ENCODE measurements at regions not wholly inside any gene's neighbourhood (a gene's known extent, or its start where the extent isn't known, plus 50 kb on each side); places are given as distances from the start of the nearest gene placed in this dataset.

DNA sequence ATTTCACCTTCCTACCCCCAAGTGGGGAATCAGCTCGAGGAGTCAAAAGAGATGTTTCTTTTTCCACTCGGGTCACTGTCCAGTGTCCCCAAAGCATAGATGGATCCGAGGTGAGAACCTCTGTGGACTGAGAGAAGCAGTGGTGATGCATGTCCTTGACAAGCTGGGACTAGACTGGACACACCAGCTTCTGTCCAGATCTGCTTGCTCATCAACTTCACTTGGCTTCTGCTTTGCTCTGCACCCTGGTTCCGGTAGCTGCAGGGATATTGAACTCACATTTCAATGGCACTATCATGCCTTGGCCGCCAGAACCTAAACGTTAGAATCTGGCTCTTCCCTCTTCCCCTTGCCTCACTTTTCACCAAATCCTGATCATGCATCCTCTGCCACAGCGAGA lies 50.3 kb upstream of the CXCL12 start:
- Histone ChIP-seq H3K36me3 (ENCODE audit: insufficient read depth, low read length) (no peaks in the 10 kb centered on the region), H3K4me1 (ENCODE audit: insufficient read depth, low read length) (no peaks in the 10 kb centered on the region), H3K9me3 (ENCODE audit: low read length) (no peaks in the 10 kb centered on the region), H3K4me3 (ENCODE audit: low read length) (no peak overlapping the region), H3K27me3 (ENCODE audit: insufficient read depth, low read length, poor library complexity, severe bottlenecking) (peaks cover 3% of the 10 kb centered on the region), H3K27ac (ENCODE audit: low read depth, low read length) (no peak overlapping the region)
- DNase-seq, result no peak
- H3K4me3 Mint-ChIP-seq, result no peak overlapping the region
- ChIA-PET CTCF (no interaction called here), POLR2A (no interaction called here)
- H3K27me3 Mint-ChIP-seq, result peaks cover 11 to 13% of the 10 kb centered on the region in 2 donors
- peaks cover 0 to 9% (median 0%) of the 10 kb centered on the region in 3 donors for H3K36me3 Mint-ChIP-seq
- peaks cover 12 to 26% (median 18%) of the 10 kb centered on the region in 5 donors for H3K9me3 Mint-ChIP-seq
- H3K27ac Mint-ChIP-seq, result no peak overlapping the region
- no peaks in the 10 kb centered on the region for H3K4me1 Mint-ChIP-seq

DNA sequence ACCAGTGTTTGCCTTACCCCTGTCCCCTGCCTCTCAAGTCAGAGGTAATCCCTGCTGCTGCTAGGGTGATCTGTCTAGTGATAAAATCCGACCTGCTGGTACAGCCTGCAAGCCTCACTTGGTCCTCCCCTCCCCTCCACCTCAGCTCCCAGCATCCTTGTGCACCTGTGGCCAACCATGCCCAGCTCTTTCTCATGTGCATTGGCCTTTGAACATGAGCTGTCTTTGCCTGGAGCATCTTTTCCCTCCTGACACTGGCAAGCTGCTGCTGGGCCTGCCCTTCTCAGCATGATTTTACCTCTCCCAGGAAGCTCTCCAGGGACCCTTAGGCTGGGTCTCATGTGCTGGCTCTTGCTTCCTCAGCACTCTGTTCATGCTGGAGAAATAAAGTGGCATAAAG lies 51.3 kb upstream of the CXCL12 start:
- ChIA-PET POLR2A (no interaction called here), CTCF (interaction anchor here (1.2 kb wide), 1 partner anchor 22 kb away, joined by 3 read pairs; no protein-coding TSS in a partner anchor)
- H3K9me3 Mint-ChIP-seq, result peaks cover 7 to 22% (median 18%) of the 10 kb centered on the region in 5 donors
- Histone ChIP-seq H3K4me1 (ENCODE audit: insufficient read depth, low read length) (no peaks in the 10 kb centered on the region), H3K27me3 (ENCODE audit: insufficient read depth, low read length, poor library complexity, severe bottlenecking) (peaks cover 3% of the 10 kb centered on the region), H3K27ac (ENCODE audit: low read depth, low read length) (no peak overlapping the region), H3K36me3 (ENCODE audit: insufficient read depth, low read length) (no peaks in the 10 kb centered on the region), H3K9me3 (ENCODE audit: low read length) (no peaks in the 10 kb centered on the region), H3K4me3 (ENCODE audit: low read length) (no peak overlapping the region)
- H3K36me3 Mint-ChIP-seq, result peaks cover 0 to 9% (median 0%) of the 10 kb centered on the region in 3 donors
- H3K27ac Mint-ChIP-seq, result no peak overlapping the region
- H3K4me1 Mint-ChIP-seq, result no peaks in the 10 kb centered on the region
- H3K27me3 Mint-ChIP-seq, result peaks cover 11 to 16% of the 10 kb centered on the region in 2 donors
- no peak overlapping the region for H3K4me3 Mint-ChIP-seq
- DNase-seq, result no peak

- H3K4me3 Mint-ChIP-seq, result no peak overlapping the region
- H3K4me1 Mint-ChIP-seq, result no peaks in the 10 kb centered on the region
- peaks cover 0 to 9% (median 0%) of the 10 kb centered on the region in 3 donors for H3K36me3 Mint-ChIP-seq
- no peak overlapping the region for H3K27ac Mint-ChIP-seq
- peaks cover 3% of the 10 kb centered on the region for H3K27me3 ChIP-seq (ENCODE audit: insufficient read depth, low read length, poor library complexity, severe bottlenecking)
- CTCF ChIA-PET, result no interaction called here
- POLR2A ChIA-PET, result no interaction called here
- no peak overlapping the region for H3K4me3 ChIP-seq (ENCODE audit: low read length)
- H3K4me1 ChIP-seq (ENCODE audit: insufficient read depth, low read length), result no peaks in the 10 kb centered on the region
- peaks cover 11 to 16% of the 10 kb centered on the region in 2 donors for H3K27me3 Mint-ChIP-seq
- H3K9me3 ChIP-seq (ENCODE audit: low read length), result no peaks in the 10 kb centered on the region
- no peaks in the 10 kb centered on the region for H3K36me3 ChIP-seq (ENCODE audit: insufficient read depth, low read length)
- no peak for DNase-seq
- peaks cover 7 to 18% (median 14%) of the 10 kb centered on the region in 5 donors for H3K9me3 Mint-ChIP-seq
- no peak overlapping the region for H3K27ac ChIP-seq (ENCODE audit: low read depth, low read length)
These were observed 53.1 kb upstream of the CXCL12 start for GRCh38 chr10:44437840-44438511.

DNA sequence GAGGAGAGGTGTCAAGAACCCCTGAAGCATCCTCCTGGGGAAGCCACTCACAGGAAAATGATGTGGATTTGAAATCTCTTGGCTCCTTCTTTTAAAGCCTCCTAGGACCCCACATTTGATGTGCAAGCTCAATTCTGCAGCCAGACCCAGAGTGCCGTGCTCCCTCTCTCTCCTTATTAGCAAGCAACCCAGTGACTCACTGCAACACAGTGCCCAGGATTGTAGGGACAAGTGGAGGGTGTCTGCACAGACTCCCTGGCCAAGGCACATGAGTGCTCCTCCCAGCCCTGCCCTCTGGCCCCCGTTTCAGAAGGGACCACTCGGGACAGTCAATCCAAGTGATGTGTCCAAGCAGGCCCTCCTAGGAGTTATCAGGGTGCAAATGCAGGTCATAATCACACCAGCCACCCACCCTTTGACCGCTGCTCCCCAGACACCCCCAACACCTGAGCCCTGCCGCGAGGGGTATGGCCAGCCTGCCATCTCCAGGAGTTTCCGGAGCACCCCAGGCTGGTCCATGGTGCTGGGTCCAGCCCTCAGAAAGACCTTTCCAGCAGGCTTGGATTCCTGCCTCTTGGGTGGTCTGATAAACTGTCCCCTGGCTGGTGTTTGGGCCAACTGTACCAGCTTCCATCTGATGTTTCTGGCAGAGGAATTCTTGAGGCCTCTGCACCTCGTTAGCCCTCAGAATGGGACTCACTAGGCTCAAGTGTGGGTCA lies 54.5 kb upstream of the CXCL12 start:
- no peak for DNase-seq
- Mint-ChIP-seq H3K4me3 (no peak overlapping the region), H3K27ac (no peak overlapping the region), H3K36me3 (peaks cover 0 to 9% (median 0%) of the 10 kb centered on the region in 3 donors), H3K9me3 (peaks cover 0 to 13% (median 9%) of the 10 kb centered on the region in 5 donors), H3K27me3 (peaks cover 9 to 16% of the 10 kb centered on the region in 2 donors), H3K4me1 (no peaks in the 10 kb centered on the region)
- CTCF ChIA-PET, result no interaction called here
- Histone ChIP-seq H3K4me1 (ENCODE audit: insufficient read depth, low read length) (no peaks in the 10 kb centered on the region), H3K27me3 (ENCODE audit: insufficient read depth, low read length, poor library complexity, severe bottlenecking) (peaks cover 3% of the 10 kb centered on the region), H3K4me3 (ENCODE audit: low read length) (no peak overlapping the region), H3K36me3 (ENCODE audit: insufficient read depth, low read length) (no peaks in the 10 kb centered on the region), H3K27ac (ENCODE audit: low read depth, low read length) (no peak overlapping the region), H3K9me3 (ENCODE audit: low read length) (no peaks in the 10 kb centered on the region)
- POLR2A ChIA-PET, result no interaction called here

DNA sequence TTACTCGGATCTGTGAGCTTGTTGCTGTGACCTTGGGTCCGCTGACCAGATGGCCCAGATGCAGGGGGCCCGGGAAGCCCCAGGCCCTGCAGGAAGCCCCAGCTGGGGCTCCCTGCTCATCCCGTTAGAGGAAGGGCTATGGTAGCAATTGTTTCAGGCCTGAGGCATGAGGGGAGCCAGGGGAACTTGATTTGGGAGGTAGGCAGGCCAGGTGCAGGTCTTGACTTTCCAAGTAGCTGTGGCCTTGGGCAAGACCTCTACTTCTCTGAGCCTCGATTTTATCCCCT lies 55.0 kb upstream of the CXCL12 start:
- H3K4me1 Mint-ChIP-seq, result no peaks in the 10 kb centered on the region
- H3K36me3 Mint-ChIP-seq, result peaks cover 0 to 9% (median 0%) of the 10 kb centered on the region in 3 donors
- ChIA-PET CTCF (no interaction called here), POLR2A (no interaction called here)
- H3K27ac ChIP-seq (ENCODE audit: low read depth, low read length), result no peak overlapping the region
- no peaks in the 10 kb centered on the region for H3K4me1 ChIP-seq (ENCODE audit: insufficient read depth, low read length)
- H3K27me3 ChIP-seq (ENCODE audit: insufficient read depth, low read length, poor library complexity, severe bottlenecking), result peaks cover 3% of the 10 kb centered on the region
- H3K27ac Mint-ChIP-seq, result no peak overlapping the region
- H3K9me3 Mint-ChIP-seq, result peaks cover 0 to 16% (median 9%) of the 10 kb centered on the region in 5 donors
- H3K27me3 Mint-ChIP-seq, result peaks cover 9 to 16% of the 10 kb centered on the region in 2 donors
- no peak for DNase-seq
- no peak overlapping the region for H3K4me3 ChIP-seq (ENCODE audit: low read length)
- H3K4me3 Mint-ChIP-seq, result no peak overlapping the region
- no peaks in the 10 kb centered on the region for H3K36me3 ChIP-seq (ENCODE audit: insufficient read depth, low read length)
- no peaks in the 10 kb centered on the region for H3K9me3 ChIP-seq (ENCODE audit: low read length)

DNA sequence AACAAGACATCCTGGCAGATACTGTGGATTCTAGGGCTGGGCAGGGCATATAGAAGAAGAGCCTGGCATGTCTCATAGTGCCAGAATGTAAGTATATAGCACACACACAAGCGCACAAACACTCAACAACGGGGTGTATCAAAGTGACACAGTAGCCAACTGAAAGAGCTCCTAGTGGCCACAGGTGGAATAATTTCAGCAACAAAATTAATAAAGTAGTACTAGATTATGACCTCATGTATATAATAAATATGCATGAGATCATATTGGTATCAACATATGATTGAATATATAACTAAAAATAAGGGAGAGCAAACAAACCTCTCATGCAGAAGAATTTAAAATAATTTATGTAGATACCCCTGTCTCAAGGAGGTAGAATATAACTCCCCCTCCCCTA lies 72.4 kb upstream of the CXCL12 start:
- Histone ChIP-seq H3K9me3 (ENCODE audit: low read length) (no peaks in the 10 kb centered on the region), H3K36me3 (ENCODE audit: insufficient read depth, low read length) (no peaks in the 10 kb centered on the region), H3K27ac (ENCODE audit: low read depth, low read length) (no peak overlapping the region), H3K4me3 (ENCODE audit: low read length) (no peak overlapping the region), H3K27me3 (ENCODE audit: insufficient read depth, low read length, poor library complexity, severe bottlenecking) (no peaks in the 10 kb centered on the region), H3K4me1 (ENCODE audit: insufficient read depth, low read length) (no peaks in the 10 kb centered on the region)
- no peak overlapping the region for H3K4me3 Mint-ChIP-seq
- H3K36me3 Mint-ChIP-seq, result no peaks in the 10 kb centered on the region
- H3K4me1 Mint-ChIP-seq, result no peaks in the 10 kb centered on the region
- H3K27ac Mint-ChIP-seq, result no peak overlapping the region
- no peak for DNase-seq
- H3K27me3 Mint-ChIP-seq, result peaks cover 0 to 11% of the 10 kb centered on the region in 2 donors
- CTCF ChIA-PET, result interaction anchor here (1.0 kb wide), 1 partner anchor 20 kb away, joined by 3 read pairs; no protein-coding TSS in a partner anchor
- H3K9me3 Mint-ChIP-seq, result peaks cover 0 to 10% (median 4%) of the 10 kb centered on the region in 5 donors
- POLR2A ChIA-PET, result no interaction called here

DNA sequence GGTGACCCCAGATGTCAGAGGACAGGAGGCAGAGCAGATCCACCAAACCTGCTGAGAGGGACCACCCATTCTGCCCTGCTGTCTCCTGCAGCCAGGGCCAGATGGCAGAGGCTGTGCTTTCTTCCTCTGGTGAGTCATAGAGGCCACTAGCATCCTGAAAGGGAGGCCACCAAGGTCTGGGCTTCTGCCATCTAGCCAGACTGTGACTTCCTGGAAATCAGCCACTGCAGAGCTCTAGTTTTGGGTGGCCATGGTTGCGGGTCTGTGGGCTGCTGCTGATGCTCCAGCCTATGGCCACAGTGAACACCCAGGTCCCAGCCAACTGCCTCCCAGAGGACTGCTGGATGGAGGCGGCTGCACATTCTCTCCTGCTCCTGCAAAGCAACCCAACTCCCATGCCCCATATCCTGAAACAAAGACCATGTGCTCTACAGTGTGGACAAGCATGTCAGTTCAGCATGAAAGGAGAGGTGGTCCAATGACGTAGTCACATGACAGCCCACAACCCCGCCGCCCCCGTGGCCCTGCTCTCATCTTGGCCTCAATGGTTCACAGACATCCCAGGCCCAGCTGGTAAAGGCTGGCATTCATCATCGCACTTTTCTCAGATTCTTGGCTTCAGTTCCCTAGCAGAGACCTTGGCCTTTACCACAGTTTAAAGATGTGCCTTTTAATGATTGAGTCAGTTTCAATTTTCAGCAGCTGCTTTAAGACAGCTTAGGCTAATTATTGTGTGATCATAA lies 73.9 kb upstream of the CXCL12 start:
- POLR2A ChIA-PET, result no interaction called here
- Histone ChIP-seq H3K27ac (ENCODE audit: low read depth, low read length) (no peak overlapping the region), H3K27me3 (ENCODE audit: insufficient read depth, low read length, poor library complexity, severe bottlenecking) (no peaks in the 10 kb centered on the region), H3K4me1 (ENCODE audit: insufficient read depth, low read length) (no peaks in the 10 kb centered on the region), H3K9me3 (ENCODE audit: low read length) (no peaks in the 10 kb centered on the region), H3K36me3 (ENCODE audit: insufficient read depth, low read length) (no peaks in the 10 kb centered on the region), H3K4me3 (ENCODE audit: low read length) (no peak overlapping the region)
- Mint-ChIP-seq H3K27me3 (peaks cover 0 to 12% of the 10 kb centered on the region in 2 donors), H3K9me3 (peaks cover 0 to 6% (median 0%) of the 10 kb centered on the region in 5 donors), H3K4me1 (no peaks in the 10 kb centered on the region), H3K27ac (no peak overlapping the region), H3K36me3 (no peaks in the 10 kb centered on the region), H3K4me3 (no peak overlapping the region)
- CTCF ChIA-PET, result no interaction called here
- no peak for DNase-seq

GRCh38 chr10:44459671-44460070 lies 74.8 kb upstream of the CXCL12 start:
- Mint-ChIP-seq H3K4me1 (no peaks in the 10 kb centered on the region), H3K27ac (no peak overlapping the region), H3K36me3 (no peaks in the 10 kb centered on the region), H3K27me3 (peaks cover 0 to 12% of the 10 kb centered on the region in 2 donors), H3K4me3 (no peak overlapping the region), H3K9me3 (peaks cover 0 to 6% (median 0%) of the 10 kb centered on the region in 5 donors)
- no peak overlapping the region for H3K27ac ChIP-seq (ENCODE audit: low read depth, low read length)
- no peaks in the 10 kb centered on the region for H3K9me3 ChIP-seq (ENCODE audit: low read length)
- DNase-seq, result no peak
- H3K36me3 ChIP-seq (ENCODE audit: insufficient read depth, low read length), result no peaks in the 10 kb centered on the region
- ChIA-PET POLR2A (no interaction called here), CTCF (no interaction called here)
- no peak overlapping the region for H3K4me3 ChIP-seq (ENCODE audit: low read length)
- H3K27me3 ChIP-seq (ENCODE audit: insufficient read depth, low read length, poor library complexity, severe bottlenecking), result no peaks in the 10 kb centered on the region
- H3K4me1 ChIP-seq (ENCODE audit: insufficient read depth, low read length), result no peaks in the 10 kb centered on the region

Data from CD8-positive, alpha-beta memory T cell (primary cell).